ENCODE measurements at regions not wholly inside any gene's neighbourhood (a gene's known extent, or its start where the extent isn't known, plus 50 kb on each side); places are given as distances from the start of the nearest gene placed in this dataset.
A peak's percentile ranks its signal among the peaks of the same experiment; 100 is the strongest.

GRCh38 chr18:22606563-22607283 is 189.0 kb upstream of the CTAGE1 start:
- no peak for DNase-seq (ENCODE audit: low read depth in 1 of 2, low spot score in 1 of 2)
- in situ Hi-C loops (cut with HindIII; ENCODE audit: low pct_unique_long_range_greater_than_20kb, low sequenced_read_pairs) = no loop called here
- TF ChIP-seq JUND (IDR thresholded peaks at IDR 0.05; ENCODE audit: low read depth) = no peak

- in situ Hi-C loops (cut with HindIII; ENCODE audit: low pct_unique_long_range_greater_than_20kb, low sequenced_read_pairs) = no loop called here
- TF ChIP-seq JUND (IDR thresholded peaks at IDR 0.05; ENCODE audit: low read depth) = no peak
- no peak for DNase-seq (ENCODE audit: low read depth in 1 of 2, low spot score in 1 of 2)
These were observed 189.5 kb upstream of the CTAGE1 start for GRCh38 chr18:22607284-22607635.

GRCh38 chr18:22608847-22609246 is 191.1 kb upstream of the CTAGE1 start:
- in situ Hi-C loops (cut with HindIII; ENCODE audit: low pct_unique_long_range_greater_than_20kb, low sequenced_read_pairs) = no loop called here
- DNase-seq (ENCODE audit: low read depth in 1 of 2, low spot score in 1 of 2) = no peak
- no peak for TF ChIP-seq JUND (IDR thresholded peaks at IDR 0.05; ENCODE audit: low read depth)

GRCh38 chr18:22609642-22610041 is 191.9 kb upstream of the CTAGE1 start:
- DNase-seq (ENCODE audit: low read depth in 1 of 2, low spot score in 1 of 2) = peak in 1 of 2 experiments; percentile 70
- in situ Hi-C loops (cut with HindIII; ENCODE audit: low pct_unique_long_range_greater_than_20kb, low sequenced_read_pairs) = no loop called here
- no peak for TF ChIP-seq JUND (IDR thresholded peaks at IDR 0.05; ENCODE audit: low read depth)

GRCh38 chr18:22613058-22613690 is 195.5 kb upstream of the CTAGE1 start:
- TF ChIP-seq JUND (IDR thresholded peaks at IDR 0.05; ENCODE audit: low read depth) = no peak
- DNase-seq (ENCODE audit: low read depth in 1 of 2, low spot score in 1 of 2) = peak in 1 of 2 experiments; percentile 67
- in situ Hi-C loops (cut with HindIII; ENCODE audit: low pct_unique_long_range_greater_than_20kb, low sequenced_read_pairs) = no loop called here

- in situ Hi-C loops (cut with HindIII; ENCODE audit: low pct_unique_long_range_greater_than_20kb, low sequenced_read_pairs) = no loop called here
- no peak for TF ChIP-seq JUND (IDR thresholded peaks at IDR 0.05; ENCODE audit: low read depth)
- no peak for DNase-seq (ENCODE audit: low read depth in 1 of 2, low spot score in 1 of 2)
These were observed 196.1 kb upstream of the CTAGE1 start for GRCh38 chr18:22613788-22614187.

- no peak for DNase-seq (ENCODE audit: low read depth in 1 of 2, low spot score in 1 of 2)
- no peak for TF ChIP-seq JUND (IDR thresholded peaks at IDR 0.05; ENCODE audit: low read depth)
- in situ Hi-C loops (cut with HindIII; ENCODE audit: low pct_unique_long_range_greater_than_20kb, low sequenced_read_pairs) = no loop called here
These were observed 205.8 kb upstream of the CTAGE1 start for GRCh38 chr18:22623513-22623912.

GRCh38 chr18:22624176-22624575 is 206.5 kb upstream of the CTAGE1 start:
- no peak for TF ChIP-seq JUND (IDR thresholded peaks at IDR 0.05; ENCODE audit: low read depth)
- in situ Hi-C loops (cut with HindIII; ENCODE audit: low pct_unique_long_range_greater_than_20kb, low sequenced_read_pairs) = no loop called here
- no peak for DNase-seq (ENCODE audit: low read depth in 1 of 2, low spot score in 1 of 2)

- in situ Hi-C loops (cut with HindIII; ENCODE audit: low pct_unique_long_range_greater_than_20kb, low sequenced_read_pairs) = no loop called here
- DNase-seq (ENCODE audit: low read depth in 1 of 2, low spot score in 1 of 2) = no peak
These were observed 207.7 kb upstream of the CTAGE1 start for GRCh38 chr18:22625406-22625805.

GRCh38 chr18:22626771-22627170 is 209.1 kb upstream of the CTAGE1 start:
- TF ChIP-seq JUND (IDR thresholded peaks at IDR 0.05; ENCODE audit: low read depth) = no peak
- in situ Hi-C loops (cut with HindIII; ENCODE audit: low pct_unique_long_range_greater_than_20kb, low sequenced_read_pairs) = no loop called here
- DNase-seq (ENCODE audit: low read depth in 1 of 2, low spot score in 1 of 2) = no peak

More at GRCh38 chr18:22625406-22625805, 207.7 kb upstream of the CTAGE1 start:
- no peak for TF ChIP-seq JUND (IDR thresholded peaks at IDR 0.05; ENCODE audit: low read depth)

GRCh38 chr18:22627506-22627905 is 209.8 kb upstream of the CTAGE1 start:
- in situ Hi-C loops (cut with HindIII; ENCODE audit: low pct_unique_long_range_greater_than_20kb, low sequenced_read_pairs) = no loop called here
- DNase-seq (ENCODE audit: low read depth in 1 of 2, low spot score in 1 of 2) = peak in 1 of 2 experiments; percentile 49
- no peak for TF ChIP-seq JUND (IDR thresholded peaks at IDR 0.05; ENCODE audit: low read depth)

GRCh38 chr18:22628795-22629510 is 211.2 kb upstream of the CTAGE1 start:
- no peak for DNase-seq (ENCODE audit: low read depth in 1 of 2, low spot score in 1 of 2)
- in situ Hi-C loops (cut with HindIII; ENCODE audit: low pct_unique_long_range_greater_than_20kb, low sequenced_read_pairs) = no loop called here
- TF ChIP-seq JUND (IDR thresholded peaks at IDR 0.05; ENCODE audit: low read depth) = no peak

- DNase-seq (ENCODE audit: low read depth in 1 of 2, low spot score in 1 of 2) = no peak
- in situ Hi-C loops (cut with HindIII; ENCODE audit: low pct_unique_long_range_greater_than_20kb, low sequenced_read_pairs) = no loop called here
- no peak for TF ChIP-seq JUND (IDR thresholded peaks at IDR 0.05; ENCODE audit: low read depth)
These were observed 213.3 kb upstream of the CTAGE1 start for GRCh38 chr18:22630980-22631379.

All from T47D (cell line).